ENCODE measurements at regions not wholly inside any gene's neighbourhood (a gene's known extent, or its start where the extent isn't known, plus 50 kb on each side); places are given as distances from the start of the nearest gene placed in this dataset.

GRCh38 chr5:44659334-44659733 lies 149.4 kb upstream of the MRPS30 start:
- DNase-seq (ENCODE audit: low spot score) = no peak

GRCh38 chr5:44652674-44653073 lies 156.1 kb upstream of the MRPS30 start:
- no peak for DNase-seq (ENCODE audit: low spot score)

- no peak for DNase-seq (ENCODE audit: low spot score)
Observed at GRCh38 chr5:44646016-44646415, 162.7 kb upstream of the MRPS30 start.

GRCh38 chr5:44645502-44645901 lies 163.2 kb upstream of the MRPS30 start:
- DNase-seq (ENCODE audit: low spot score) = no peak

GRCh38 chr5:44644628-44645027 lies 164.1 kb upstream of the MRPS30 start:
- no peak for DNase-seq (ENCODE audit: low spot score)

- no peak for DNase-seq (ENCODE audit: low spot score)
Observed at GRCh38 chr5:44641820-44642219, 166.9 kb upstream of the MRPS30 start.

- DNase-seq (ENCODE audit: low spot score) = no peak
Observed at GRCh38 chr5:44640945-44641456, 167.7 kb upstream of the MRPS30 start.

- no peak for DNase-seq (ENCODE audit: low spot score)
Observed at GRCh38 chr5:44637916-44638869, 170.6 kb upstream of the MRPS30 start.

- no peak for DNase-seq (ENCODE audit: low spot score)
Observed at GRCh38 chr5:44632344-44632743, 176.4 kb upstream of the MRPS30 start.

GRCh38 chr5:44626846-44627245 lies 181.9 kb upstream of the MRPS30 start:
- no peak for DNase-seq (ENCODE audit: low spot score)

GRCh38 chr5:44622331-44622730 lies 186.4 kb upstream of the MRPS30 start:
- no peak for DNase-seq (ENCODE audit: low spot score)

GRCh38 chr5:44619875-44620610 lies 188.7 kb upstream of the MRPS30 start:
- no peak for DNase-seq (ENCODE audit: low spot score)

GRCh38 chr5:44614845-44615244 lies 193.9 kb upstream of the MRPS30 start:
- no peak for DNase-seq (ENCODE audit: low spot score)

- no peak for DNase-seq (ENCODE audit: low spot score)
Observed at GRCh38 chr5:44613936-44614335, 194.8 kb upstream of the MRPS30 start.

- DNase-seq (ENCODE audit: low spot score) = no peak
Observed at GRCh38 chr5:44605926-44606325, 202.8 kb upstream of the MRPS30 start.

GRCh38 chr5:44603496-44604272 lies 205.1 kb upstream of the MRPS30 start:
- no peak for DNase-seq (ENCODE audit: low spot score)

GRCh38 chr5:44574678-44575077 lies 185.5 kb upstream of the FGF10 start:
- DNase-seq (ENCODE audit: low spot score) = no peak

- no peak for DNase-seq (ENCODE audit: low spot score)
Observed at GRCh38 chr5:44568519-44568918, 179.3 kb upstream of the FGF10 start.

GRCh38 chr5:44565902-44566301 lies 176.7 kb upstream of the FGF10 start:
- DNase-seq (ENCODE audit: low spot score) = no peak

GRCh38 chr5:44565360-44565759 lies 176.1 kb upstream of the FGF10 start:
- DNase-seq (ENCODE audit: low spot score) = no peak

- no peak for DNase-seq (ENCODE audit: low spot score)
Observed at GRCh38 chr5:44546286-44546685, 157.1 kb upstream of the FGF10 start.

- DNase-seq (ENCODE audit: low spot score) = no peak
Observed at GRCh38 chr5:44543511-44543910, 154.3 kb upstream of the FGF10 start.
